Activated CD4-positive, alpha-beta T cell treated with anti-CD3 and anti-CD28 coated beads, Interleukin-2, amount 50 U/mL, for 48 hours (primary cell): ENCODE measurements at regions not wholly inside any gene's neighbourhood (a gene's known extent, or its start where the extent isn't known, plus 50 kb on each side); places are given as distances from the start of the nearest gene placed in this dataset.

Source experiments
- DNase-seq, 2 experiments: peaks; one replicate each; pipeline ENCODE4 v3.0.0-alpha.2; 2020

DNA sequence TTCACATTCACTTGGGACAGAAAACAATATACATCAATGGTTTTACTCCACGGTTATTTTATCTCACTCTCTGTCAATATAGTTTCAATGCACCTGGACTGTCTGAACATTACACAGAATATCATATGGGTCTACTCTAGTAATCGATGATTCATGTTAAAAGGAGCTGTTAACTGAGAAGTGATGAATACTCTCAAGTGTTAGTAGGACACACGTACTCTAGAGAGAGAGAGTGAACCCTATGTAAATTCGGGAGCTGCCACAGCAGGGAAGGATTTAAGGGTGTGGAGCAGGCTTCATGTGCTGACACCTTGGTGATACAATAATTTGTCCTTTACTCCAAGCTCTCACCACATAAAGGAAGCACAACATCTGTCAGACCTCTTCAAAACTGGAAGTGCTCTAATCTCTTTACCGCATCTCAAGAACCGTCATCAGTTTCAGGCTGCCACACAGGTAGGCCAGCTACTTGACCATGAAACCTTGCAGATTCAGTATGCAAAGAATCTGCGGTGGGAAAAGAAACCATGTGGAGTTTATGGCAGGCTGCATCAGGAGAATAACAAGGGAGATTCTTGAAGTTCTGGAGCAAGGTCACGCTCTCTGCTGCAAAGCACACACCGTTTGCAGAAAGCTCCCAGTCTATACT is 199.2 kb upstream of the TMC3 start:
- DNase-seq: no peak

DNA sequence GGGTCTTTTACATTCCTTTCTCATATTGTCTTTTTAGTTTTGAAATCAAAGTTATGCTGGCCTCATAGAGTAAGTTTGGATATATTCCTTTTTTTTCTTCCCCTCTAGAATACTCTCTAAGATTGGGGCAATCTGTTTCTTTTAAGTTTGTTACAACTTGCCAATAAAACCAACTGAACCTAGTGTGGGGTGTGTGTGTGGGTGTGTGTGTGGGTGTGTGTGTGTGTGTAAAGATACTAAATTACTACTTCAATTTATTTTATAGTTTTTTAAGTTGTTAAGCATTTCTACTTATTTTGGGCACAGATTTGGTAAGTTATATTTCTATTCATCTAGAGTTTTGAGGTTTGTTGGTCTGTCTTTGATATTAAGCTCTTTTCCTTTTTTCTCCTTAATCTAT is 198.2 kb upstream of the TMC3 start:
- DNase-seq: no peak

DNA sequence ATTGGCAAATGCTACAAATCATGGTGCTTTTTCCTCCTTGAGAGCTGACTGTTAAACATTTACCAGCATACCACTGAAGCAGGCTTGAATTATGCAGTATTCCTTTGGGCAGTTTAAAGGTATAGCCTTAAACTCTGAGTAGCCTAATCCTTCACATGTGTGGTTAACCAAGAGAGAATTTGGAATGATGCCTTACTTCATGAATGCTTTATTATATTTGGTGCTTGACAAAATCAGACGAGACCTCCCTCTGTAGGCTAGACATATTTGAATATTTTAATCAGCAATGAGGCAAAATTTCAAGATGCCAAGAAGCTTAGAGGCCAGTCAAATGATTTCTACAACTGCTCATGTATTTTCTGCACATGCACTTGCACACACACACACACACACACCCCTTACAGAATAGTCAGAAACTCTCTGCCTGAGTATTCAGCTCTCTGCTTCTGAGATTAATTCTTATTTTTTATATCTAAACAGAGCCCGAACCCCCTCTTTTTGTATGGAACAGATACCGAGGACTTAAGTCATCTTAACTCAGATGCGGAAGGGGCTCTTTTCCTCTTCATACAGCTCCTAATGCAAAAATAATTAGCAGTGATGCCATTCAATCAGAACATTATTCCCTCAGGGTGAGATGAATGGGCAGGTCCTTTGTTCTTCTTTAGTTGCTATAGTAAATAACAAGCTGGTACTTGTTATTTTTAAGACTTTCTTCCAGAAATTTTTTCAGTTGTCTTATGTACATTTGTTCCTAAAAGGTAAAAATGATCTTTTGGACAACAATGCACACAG is 195.5 kb upstream of the TMC3 start:
- DNase-seq: no peak

DNA sequence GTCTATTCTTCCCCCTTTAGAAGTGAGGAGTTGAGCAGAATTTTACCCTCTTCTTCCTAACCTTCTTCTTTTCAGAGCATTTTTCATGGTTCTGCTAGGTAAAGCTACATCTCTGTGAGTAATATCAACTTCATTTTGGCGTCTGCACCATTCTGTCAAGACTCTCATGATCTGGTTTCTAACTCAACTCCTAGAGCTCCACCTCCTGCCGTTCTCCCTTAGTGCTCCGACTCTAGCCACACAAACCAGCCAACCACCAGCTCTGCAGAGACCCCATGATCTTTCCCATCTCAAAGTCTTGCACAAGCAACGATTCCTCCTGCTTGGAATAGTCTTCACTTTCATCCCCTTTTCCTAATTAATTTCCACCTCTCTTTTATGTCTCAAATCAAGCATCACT is 193.9 kb upstream of the TMC3 start:
- no peak for DNase-seq

DNA sequence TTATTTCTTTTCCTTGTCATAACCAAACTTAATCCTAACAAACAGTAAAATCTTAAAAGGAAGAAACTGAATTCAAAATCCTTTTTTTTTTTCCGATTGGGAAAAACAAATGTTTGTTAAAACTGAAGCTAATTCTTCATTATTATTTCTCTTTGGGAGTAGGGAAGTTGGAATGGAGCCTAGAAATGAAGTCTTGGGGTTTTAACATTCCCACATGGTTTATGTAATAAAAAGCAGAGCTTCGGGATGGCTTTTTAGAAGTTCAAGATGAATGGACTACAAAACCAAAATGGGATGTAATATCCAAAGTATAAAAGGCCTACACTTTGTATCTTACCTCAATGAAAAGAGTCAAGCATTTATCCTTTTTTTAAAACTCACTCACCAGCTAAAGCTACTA is 189.0 kb upstream of the TMC3 start:
- no peak for DNase-seq

DNA sequence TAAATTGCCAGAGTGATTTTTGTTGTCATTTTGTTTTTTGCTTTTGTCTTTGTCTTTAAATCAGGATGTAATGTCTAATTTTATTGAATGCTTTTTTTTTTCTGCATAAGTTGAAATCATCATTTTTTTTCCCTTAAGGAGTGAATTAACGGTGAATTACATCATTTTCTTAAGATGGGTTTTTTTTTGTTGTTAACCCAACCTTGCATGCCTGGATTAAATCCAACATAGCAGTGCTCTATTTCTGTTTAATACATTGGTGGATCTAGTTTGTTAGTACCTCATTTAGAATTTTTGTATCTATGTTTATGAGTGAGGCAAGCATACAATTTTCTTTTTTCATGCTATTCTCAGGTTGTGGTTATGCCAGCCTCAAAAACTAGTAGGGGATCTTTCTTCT is 186.4 kb upstream of the TMC3 start:
- no peak for DNase-seq

DNA sequence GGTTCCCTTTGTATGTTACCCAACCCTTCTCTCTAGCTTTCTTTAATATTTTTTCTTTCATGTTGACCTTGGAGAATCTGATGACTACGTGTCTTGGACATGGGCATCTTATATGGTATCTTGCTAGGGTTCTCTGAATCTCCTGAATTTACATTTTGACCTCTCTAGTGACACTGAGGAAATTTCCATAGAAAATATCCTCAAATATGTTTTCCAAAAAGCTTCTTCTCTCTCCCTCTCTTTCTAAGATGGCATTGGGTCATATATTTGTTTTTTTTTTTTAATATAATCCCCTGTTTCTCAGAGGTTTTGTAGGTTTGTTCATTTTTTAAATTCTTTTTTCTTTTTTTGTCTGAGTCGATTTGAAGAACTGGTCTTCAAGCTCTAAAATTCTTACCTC is 184.0 kb upstream of the TMC3 start:
- no peak for DNase-seq

DNA sequence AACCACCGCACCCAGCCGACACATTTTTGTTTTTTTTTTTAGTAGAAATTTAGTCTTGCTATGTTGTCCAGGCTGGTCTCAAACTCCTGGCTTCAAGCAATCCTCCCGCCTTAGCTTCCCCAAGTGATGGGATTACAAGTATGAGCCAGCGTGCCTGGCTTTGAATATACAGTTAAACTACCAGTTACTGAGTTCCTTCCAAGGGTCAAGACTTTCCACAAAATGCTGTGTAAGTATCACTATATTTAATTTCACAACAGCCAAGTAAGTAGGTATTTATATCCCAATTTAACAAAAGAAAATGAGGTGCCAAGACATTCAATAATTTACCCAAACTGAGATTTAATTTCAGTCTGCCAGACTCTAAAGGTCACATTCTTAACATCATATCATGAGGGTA is 181.3 kb upstream of the TMC3 start:
- no peak for DNase-seq

DNA sequence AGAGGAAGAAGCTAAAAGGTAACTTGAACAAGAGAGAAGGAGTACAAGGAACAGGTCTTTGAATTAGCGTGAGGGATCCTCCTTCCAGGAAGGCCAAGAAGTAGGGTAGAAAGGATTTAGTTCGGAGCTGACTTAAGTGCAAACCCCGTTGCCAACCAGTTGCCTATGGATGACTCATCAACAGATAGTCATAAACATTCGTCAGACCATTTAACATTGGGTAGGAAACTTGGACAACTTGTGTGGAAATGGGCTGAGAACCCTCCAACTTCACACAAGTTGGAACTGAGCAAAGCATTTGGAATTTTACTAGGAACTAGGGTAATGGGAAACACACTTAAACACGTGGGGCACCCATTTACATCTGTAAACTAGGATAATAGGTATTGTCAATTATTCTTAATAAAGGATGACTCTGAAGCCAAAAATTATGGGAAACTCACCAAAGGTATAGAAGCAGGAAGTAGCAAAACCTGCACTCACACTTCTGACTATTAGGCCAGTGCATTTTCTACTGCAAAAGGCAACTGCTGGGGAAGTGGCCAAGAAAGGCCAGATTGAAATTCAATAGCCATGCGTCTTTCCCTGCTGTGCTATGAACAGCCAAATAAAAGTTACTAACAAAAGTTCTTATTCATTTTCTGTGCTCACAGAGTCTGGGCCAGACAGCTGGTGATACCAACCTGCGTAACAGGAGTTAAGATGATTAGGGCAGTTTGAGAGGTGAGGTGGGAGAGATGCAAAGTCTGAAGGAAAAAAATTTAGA is 174.5 kb upstream of the TMC3 start:
- DNase-seq: no peak

DNA sequence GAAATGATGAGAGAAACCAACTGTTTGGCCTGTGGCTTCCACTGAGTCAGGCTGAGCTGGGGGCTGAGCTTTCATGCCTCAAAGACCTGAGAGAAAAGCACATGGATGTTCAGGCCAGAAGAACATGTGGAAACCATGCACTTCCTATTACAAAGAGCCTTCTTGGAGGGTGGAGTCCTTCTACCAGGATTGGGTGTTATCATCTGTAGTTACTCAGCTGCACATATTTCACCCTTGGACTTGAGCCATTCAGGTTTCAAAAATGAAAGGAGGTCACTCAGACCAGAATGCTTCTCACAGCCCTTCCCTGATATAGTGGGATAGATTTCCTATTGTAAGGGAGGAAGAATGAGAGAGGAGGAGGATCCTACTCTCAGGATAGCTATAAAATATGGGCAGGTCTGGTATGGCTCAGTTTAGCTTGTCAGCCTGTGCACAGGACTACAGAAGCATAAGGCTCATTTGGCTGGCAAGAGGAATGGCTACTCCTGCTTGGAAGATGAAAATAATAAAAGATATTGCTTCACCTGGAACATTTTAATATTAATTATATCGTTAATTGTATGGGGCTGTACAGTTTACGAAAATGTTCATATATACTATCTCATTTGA is 173.6 kb upstream of the TMC3 start:
- DNase-seq: no peak

DNA sequence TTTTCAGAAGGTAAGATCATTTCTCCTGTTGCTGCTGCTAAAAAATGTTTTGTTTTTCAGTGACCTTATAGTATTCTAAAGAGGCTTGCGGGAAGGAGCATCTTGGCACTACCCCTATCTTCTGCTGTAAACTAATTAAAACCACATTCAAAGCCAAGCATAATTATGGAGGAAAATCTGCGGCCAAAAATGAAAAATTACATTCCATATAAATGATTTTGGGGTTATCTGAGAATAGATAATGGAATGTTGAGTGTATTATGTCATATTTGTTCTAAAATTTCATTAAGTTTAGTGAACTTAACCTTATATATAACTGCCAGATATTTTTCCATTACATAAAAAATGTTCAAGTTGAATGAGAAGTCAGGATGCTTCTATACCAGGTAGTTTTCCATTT is 170.4 kb upstream of the TMC3 start:
- DNase-seq: no peak

DNA sequence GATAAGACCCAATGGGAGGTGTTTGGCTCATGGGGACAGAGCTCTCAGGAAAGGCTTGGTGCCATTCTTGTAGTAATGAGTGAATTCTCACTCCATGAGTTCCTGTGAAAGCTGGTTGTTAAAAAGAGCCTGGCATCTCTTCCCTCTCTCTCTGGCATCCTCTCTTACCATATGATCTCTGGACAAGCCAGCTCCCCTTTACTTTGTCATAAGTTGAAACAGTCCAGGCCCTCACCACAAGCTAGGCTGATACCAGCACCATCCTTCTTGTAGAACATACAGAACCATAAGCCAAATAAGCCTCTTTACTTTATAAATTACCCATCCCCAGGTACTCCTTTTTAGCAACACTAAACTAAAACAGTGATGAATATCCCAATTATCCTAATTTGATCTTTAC is 166.9 kb upstream of the TMC3 start:
- no peak for DNase-seq

DNA sequence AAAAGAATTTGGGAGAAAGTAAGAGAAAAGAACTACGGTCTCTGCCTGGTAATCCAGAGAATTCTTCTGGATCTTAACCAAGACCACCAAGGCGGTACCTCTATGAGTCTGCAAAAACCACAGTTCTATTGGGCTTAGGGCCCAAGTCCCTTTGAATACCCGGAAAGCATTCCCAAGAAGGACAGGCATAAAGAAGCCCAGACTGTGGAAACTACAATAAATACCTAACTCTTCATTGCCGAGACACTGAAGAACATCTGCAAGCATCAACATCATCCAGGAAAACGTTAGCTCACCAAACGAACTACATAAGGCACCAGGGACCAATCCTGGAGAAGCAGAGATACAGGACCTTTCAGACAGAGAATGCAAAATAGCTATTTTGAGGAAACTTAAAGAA is 162.3 kb upstream of the TMC3 start:
- no peak for DNase-seq

DNA sequence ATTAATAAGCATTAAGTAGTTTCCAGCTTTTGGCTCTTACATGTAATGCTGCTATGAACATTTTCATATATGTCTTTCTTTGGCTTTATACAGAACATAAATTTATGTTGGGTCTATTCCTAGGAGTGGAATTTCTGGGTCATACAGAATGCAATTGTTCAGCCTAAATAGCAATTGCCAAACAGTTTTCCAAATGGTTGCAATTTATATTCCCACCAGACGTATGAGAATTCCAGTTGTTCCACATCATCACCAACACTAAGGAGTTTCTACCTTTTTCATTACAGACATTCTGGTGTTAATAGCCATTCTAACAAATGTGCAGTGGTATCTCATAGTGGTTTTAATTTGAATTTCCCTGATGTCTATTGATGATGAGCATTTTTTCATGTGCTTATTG is 160.1 kb upstream of the TMC3 start:
- DNase-seq: no peak

DNA sequence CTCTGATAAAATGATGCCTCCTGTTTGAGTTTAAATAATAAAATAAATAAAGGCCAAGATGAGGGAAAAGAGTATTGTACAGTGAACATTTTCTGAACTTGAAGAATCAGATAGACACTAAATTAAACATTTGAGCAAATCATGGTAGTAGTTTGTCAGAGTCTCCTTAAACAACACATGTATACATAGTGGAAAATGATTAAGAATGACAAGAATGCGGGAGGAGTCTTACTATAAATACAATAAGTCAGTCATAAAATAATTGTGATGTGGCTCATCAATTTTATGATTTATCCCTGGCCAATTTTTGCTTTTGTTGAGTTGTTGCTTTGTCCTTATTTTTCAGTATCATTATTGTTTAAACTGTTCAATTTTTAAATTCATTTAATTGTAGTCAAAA is 158.0 kb upstream of the TMC3 start:
- DNase-seq: no peak

DNA sequence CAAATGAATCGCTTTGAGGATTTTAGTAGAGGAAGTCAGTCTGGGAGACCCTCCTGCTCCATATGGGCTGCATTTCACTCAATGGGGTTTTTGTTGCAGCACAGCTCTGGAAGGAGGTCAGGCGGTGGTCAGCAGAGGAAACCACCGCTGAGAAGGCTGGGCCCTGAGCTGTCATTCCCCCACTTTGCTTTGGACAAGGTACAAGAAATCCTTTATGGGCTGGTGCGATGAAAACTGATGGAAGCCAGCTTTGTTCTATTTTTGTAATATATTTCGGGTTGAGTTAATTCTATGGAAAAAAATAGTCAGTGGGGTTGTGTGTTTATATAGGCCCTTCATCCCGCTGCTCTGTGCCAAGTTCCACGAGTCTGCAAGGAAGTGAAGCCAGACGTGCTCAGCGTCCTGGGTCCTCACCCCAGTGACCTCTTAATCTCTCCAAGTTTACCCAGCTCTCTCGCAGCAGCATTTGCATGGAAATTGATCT is 157.1 kb upstream of the TMC3 start:
- no peak for DNase-seq

DNA sequence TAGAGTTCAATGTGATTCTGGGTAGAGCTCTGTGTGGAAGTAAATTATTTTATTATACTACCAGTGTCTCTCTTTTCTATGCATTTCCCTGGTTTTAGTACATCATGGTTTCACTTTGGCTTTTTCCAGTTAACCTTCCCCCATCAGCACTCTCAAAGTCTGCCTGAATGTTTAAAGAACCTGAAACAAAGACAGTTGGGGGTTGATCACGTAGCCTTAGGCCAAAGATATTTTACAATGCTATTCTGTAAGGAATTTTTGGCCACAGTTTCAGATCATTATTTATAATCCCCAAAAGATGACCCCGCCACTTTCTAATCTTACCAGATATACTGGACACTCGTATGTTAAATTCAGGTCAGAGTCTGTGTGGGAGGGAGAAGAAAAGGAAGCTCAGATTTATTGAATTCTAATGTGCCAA is 156.3 kb upstream of the TMC3 start:
- DNase-seq: no peak

DNA sequence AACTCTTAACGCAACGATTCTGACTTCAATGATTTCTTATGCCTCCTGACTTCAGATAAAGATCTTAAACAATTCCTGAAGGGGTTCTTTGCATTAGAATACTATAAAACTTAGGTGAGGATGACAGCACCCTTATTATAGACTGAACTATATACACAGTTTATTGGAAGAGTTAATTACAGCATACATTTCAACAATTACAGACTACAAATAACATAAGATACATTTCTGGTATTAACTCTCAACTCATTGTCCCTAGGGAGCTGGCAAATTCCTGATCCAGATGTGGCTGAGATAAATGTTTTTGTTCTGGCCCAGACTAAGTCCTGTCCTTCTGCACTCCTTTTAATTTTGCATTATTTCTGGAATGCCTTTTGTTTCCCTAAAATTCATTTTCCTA is 155.5 kb upstream of the TMC3 start:
- no peak for DNase-seq

DNA sequence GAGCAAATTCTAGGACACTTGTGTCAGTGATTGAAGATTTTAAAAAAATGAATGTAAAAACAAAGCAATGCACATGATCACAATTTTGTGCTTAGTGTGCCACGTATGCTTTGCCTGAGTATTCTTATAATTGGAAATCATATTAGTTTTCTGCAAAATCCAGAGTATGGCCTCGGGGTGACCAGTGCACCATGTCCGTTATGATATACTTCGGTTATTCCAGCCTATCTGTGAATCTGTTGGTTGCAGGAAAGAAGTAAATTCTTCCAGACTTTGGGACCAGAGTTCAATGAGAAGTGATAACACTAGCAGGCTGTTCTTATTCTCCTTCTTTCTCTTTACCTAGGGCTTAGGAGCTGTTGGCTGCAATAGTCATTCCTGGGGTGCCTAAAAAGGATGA is 152.0 kb upstream of the TMC3 start:
- DNase-seq: no peak

DNA sequence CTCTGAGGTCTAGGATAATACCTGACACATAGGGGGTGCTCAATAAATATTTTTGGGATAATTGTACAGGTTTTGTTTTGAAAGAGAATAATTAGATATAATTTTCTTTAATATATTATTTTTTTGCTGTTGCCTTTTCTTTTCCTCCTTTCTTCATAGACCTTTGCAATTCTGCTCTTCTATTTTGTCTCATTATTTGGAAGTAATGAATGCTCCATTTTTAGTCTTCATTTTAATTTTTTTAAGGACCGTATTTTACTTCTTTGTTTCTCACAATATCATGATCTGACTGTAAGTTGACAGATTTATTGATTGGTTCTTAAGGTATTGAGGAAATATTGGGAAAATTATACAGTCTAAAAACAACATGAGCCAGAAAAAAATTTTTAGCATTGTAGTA is 150.5 kb upstream of the TMC3 start:
- DNase-seq: no peak

DNA sequence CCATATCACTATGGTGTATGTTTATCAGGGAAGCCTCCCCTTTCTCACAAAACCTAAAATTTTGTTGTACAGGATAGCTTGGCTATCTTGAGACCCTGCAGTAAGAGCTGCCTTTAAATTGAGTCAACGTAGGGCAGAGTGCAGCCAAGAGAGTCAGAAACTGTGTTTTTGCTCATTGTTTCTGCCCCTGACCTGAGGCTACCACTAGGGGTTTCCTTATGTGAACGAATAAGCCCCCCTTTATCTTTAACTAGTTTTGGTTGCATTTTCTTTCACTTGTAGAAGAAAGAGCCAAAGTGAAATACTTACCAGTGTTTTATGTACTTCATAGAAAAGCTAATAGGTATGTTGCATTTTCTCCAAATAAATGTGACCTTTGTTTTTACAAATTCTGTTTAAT is 149.9 kb upstream of the TMC3 start:
- DNase-seq: no peak

DNA sequence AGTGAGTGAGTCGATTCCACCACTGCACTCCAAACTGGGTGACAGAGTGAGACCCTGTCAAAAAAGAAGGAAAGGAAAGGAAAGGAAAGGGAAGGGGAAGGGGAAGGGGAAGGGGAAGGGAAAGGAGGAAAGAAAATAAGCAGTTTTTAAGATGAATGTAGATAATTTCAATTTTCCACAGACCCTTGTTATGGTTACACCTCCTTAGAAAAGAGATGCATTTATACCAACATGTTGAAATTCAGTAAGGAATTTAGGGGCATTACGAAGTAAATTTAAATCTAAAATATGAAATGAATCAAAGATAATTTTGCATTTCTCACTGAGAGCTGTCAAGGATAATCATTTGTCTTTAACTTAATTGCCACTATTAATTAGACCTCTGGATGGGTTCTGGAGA is 146.5 kb upstream of the TMC3 start:
- DNase-seq: no peak

DNA sequence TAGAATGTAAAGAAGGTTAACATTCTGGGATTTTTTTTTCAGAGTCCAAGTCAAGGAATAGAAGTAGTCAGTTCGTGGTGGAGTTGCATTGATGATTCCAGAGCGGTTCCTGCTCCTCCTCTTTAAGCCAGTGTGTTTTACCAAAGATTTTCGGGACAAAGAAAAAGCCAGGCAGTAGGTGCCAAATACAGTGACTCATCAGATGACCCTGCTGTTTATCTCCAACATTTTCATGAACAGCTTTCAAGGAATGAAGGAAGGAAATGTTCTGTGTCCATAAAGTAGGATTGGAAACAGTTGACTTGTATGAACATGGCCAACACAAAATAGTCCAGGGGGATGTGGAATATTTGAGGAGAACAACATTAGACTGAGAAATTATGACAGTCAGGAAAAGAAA is 142.4 kb upstream of the TMC3 start:
- DNase-seq: no peak

DNA sequence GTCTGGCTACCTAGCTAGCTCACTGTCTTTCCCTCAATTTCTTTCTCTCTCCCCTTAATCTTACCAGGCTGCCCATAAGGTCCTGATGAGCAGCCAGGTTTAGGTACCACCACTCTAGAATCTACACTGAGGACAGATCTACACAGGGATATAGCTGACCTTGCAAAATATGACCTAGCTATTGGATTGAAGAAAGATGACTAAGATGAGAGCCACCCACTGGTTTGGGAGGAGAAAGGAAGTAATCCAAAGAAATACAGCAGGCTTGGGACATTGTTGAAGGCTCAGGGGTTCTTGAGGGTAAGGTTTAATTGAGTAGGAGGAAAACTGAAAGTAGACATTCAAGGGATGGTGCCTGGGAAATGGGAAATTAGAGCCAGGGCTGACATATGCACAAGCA is 142.0 kb upstream of the TMC3 start:
- no peak for DNase-seq
